ENCODE measurements at regions not wholly inside any gene's neighbourhood (a gene's known extent, or its start where the extent isn't known, plus 50 kb on each side); places are given as distances from the start of the nearest gene placed in this dataset.
"Not testable (repeated sequence)": the region's sequence is repeated elsewhere in the genome, so short reads cannot be mapped to it uniquely, and the experiment has no call there.

DNA sequence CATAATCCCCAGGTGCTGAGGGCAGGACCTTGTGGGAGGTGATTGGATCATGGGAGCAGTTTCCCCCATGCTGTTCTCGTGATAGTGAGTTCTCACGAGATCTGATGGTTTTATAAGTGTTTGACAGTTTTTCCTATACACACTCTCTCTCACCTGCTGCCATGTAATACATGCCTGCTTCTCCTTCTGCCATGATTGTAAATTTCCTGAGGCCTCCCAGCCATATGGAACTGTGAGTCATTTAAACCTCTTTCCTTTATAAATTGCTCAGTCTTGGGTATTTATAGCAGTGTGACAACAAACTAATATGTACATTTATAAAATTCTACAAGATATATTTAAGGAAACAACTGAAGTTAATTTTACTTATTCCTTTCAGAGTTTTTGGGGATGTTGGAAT, 170.8 kb upstream of the BET1 start:
- DNase-seq (ENCODE audit: low read depth), result no peak

DNA sequence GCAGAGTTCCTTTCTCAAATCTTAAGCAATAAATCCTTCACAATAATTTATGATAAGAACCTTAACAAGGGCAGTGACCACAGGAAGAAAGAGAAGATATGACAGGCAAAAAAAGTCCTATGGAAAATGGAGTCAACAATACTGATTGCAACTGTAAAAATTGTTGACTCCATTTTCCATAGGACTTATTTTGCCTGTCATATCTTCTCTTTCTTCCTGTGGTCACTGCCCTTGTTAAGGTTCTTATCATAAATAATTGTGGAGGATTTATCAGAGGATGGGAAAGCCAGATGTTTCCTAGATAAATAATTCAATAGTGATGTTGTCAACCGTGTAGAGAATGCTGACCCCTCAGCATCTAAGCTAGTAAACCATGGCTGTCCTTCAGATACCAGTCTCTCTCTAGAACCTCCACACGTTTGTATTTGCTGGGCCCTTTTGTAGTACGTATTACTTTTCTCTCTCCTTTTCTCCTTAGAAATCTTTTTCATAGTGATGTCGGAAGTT, 172.6 kb upstream of the BET1 start:
- DNase-seq (ENCODE audit: low read depth), result no peak

DNA sequence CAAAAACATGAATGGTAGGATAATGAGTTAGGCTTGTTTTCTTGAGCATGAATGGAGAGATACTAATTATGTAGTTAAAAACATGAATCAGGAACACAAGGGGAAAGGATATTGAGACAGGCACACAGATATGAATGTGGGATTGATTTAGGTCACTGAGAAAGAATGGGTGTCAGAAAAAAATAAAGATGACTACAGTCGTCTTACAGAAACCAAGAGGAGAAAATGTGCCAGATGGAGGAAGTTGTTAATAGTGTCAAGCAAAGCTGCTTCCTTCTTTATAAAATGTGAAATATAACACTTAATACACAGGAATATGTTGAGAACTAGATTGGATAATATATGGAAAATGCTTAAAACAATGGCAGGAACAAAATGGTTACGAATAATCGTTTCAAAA, 173.3 kb upstream of the BET1 start:
- DNase-seq (ENCODE audit: low read depth), result no peak

DNA sequence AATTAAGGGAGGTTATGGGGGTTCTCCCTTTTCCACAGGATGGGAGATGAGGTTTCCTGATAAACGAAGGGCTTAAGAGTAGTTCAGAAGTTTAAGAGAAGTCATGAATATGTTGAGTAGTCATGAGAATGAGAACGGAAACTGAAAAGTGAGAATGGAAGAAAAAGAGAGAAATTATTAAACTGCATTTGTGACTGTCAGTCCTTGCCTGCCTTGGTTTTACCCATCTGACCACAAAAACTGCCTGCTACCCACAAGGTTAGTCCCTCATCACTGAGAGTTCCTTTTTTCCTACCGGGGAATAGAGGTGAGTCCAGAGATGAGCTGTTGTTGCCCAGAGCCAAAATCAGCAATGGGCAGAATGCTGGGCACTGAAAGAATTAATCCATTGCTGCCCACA, 174.1 kb upstream of the BET1 start:
- no peak for DNase-seq (ENCODE audit: low read depth)

DNA sequence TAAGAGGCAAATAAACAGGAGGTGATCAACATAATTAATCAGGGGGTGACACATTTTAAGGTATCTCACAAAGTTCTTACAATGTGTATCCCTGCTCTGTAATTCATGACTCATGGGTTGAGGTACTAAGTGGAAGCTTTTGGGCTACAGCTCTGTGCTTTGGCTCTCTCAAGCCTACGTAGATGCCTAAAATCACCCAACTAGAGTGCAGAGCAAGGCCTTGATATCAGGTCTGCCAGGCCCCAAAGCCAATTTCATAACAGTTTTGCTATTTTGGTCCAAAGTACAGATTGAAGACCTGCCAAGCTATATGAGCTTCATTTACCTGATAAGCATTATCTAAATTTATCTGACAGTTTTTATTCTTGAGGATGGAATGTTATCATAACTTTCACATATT, 175.3 kb upstream of the BET1 start:
- no peak for DNase-seq (ENCODE audit: low read depth)

DNA sequence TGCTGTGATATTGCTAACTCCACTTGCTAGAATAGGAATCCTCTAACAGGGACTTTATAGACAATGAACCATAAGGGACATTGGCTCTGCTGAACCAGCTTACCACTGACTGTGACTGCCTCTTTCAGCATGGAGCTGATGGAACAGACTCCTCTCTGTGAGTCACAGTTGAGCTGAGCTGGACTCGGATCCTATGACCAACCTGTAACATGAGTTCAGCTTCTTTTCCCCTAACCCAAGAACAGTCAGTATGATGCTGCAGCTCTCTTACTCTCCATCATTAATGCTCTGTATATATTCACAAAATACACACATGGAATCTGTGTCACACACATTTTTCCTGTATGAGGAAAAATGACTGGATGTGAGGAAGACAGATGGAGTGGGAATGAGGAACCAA, 177.9 kb upstream of the BET1 start:
- no peak for DNase-seq (ENCODE audit: low read depth)

DNA sequence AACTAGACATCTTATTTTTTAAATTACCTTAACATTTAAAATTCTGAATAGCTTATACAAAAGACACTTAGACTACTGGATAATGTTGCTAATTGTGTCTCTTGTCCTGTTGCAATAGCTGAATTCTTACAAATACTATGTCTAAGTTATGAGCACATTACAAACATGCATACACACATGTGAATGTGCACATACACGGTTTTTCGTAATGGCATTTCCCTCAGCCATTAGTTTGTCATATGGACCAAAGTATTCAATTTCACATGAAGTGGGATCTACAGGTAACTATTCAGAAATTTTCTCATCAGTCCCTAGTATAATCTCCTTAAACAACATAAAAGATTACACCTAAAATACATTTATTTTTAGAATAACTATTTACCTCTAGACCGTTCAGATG, 178.6 kb upstream of the BET1 start:
- no peak for DNase-seq (ENCODE audit: low read depth)

DNA sequence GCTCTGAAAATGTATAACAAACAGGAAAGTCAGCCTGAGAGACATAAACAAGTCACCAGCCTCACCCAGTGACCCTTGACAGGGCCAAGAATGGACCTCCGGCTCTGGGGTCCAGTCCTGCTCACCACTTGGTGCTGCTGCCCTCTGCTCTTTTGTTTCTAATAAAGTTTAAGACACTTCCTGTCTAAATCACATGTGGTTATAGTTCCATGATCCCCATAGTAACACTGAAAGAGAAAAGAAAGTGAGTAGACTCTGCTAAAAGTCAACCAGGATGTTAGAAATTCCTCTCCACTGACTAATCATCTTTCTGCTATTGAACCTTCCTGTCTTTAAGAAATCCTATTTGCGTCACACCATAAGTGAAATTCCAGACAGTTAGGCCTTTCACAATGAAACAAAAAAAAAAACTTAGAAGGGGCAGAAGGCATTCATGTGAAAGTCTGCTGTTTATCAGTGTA, 179.2 kb upstream of the BET1 start:
- no peak for DNase-seq (ENCODE audit: low read depth)

DNA sequence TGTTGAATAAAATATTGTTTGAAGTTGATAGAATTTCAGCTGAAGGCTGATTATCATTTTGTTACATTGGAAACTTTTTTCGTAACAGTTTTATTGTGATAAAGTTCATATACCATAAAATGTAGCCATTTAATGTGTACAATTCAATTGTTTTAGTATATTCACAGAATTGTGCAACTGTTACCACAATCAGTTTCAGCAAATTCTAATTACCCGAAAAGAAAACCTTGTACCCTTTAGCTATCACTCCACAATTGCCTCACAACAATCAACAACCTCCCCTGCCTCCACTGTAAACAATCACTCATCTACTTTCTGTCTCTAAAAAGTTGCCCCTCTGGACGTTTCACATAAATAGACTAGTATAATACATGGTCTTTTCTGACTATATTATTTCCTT, 179.7 kb upstream of the BET1 start:
- DNase-seq (ENCODE audit: low read depth), result no peak

DNA sequence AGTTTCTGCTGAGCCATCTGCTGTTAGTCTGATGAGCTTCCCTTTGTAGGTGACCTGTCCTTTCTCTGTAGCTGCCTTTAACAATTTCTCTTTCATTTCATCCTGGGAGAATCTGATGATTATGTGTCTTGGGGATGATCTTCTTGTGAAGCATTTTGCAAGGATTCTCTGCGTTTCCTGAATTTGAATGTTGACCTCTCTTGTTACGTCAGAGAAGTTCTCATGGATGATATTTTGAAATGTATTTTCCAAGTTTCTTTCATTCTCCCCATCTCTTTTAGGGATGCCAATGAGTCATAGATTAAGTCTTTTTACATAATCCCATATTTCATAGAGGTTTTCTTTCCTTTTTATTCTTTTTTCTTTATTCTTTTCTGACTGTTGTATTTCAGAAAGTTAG, 184.2 kb upstream of the BET1 start:
- DNase-seq (ENCODE audit: low read depth), result no peak

DNA sequence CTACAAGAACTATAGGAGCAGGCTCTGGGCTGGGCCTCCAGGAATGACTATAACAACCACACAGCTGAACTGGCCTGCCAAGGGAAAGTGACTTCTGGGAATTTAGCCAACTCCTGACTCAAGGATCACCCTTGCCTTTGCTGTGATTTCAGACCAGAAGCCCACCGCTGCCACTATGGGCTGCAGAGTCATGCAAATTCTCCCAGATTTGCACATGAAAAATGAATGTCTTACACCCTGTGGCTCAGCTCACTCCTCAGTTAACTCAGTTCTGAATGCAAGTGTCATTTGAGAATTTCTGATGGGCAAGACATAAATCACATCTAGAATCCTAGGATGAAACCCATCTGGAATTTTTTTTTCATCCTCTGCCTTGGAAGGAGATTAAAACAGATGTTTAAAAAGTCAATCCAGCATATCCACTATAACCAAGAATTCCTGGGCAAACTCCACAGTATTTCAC, 186.5 kb upstream of the BET1 start:
- no peak for DNase-seq (ENCODE audit: low read depth)

DNA sequence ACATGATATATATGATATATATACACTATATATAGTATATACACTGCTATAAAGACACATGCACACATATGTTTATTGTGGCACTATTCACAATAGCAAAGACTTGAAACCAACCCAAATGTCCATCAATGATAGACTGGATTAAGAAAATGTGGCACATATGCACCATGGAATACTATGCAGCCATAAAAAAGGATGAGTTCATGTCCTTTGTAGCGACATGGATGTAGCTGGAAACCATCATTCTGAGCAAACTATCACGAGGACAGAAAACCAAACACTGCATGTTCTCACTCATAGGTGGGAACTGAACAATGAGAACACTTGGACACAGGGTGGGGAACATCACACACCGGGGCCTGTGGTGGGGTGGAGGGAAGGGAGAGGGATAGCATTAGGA, 190.3 kb upstream of the BET1 start:
- not testable (repeated sequence) for DNase-seq (ENCODE audit: low read depth)

DNA sequence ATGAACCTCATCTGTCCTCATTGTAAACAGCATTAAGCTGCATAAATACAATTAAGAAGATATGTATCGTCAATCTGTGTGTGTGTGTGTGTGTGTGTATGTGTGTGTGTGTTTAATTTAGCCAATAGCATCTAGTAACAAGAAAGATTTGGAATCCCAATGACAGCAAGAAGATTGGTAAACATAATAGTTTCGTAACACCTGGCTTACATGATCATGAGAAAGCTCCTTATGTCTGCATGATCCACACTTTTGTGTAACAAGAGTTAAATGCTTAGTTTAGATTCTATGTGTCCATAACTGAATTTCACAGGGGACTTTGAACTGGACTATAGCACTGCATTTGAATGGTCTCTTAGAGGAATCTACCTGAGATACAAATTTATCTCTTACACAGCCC, 191.0 kb upstream of the BET1 start:
- DNase-seq (ENCODE audit: low read depth), result no peak

DNA sequence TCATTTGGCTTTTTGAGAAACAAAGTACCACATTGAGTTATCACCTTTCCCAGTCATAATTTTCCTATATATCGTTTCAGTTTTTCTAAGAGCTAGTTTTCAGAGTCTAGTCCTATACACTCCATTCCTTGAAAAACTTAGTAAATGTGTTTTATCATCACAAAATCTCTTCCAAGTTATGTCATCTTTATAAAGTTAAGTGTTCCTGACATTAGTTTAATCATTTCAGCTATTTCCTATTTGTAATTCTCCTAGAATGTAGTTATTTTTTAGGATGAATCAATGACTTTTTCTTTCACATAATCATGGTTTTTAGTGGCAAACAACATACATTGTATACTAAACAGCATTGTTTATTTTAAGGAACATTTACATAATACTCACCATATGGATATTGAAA, 191.7 kb upstream of the BET1 start:
- DNase-seq (ENCODE audit: low read depth), result no peak

DNA sequence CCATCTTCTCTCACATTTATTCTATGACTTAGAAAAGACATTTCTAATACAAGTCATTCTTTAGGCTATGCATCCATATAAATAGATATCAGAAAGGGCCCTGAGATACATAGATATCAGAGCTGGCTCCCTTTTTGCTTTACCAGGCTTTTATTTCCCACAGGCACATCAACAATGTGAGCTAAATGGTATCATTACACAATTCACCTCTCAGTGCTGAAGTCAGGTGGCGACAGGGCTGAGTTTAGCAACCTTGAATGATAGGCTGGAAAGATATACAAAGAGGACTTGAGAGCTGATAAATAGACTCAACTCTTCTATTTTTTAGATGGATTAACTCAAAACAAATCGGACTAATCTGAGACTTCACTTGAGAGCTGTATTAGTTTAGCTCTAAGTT, 189.2 kb upstream of the COL1A2 start:
- no peak for DNase-seq (ENCODE audit: low read depth)

DNA sequence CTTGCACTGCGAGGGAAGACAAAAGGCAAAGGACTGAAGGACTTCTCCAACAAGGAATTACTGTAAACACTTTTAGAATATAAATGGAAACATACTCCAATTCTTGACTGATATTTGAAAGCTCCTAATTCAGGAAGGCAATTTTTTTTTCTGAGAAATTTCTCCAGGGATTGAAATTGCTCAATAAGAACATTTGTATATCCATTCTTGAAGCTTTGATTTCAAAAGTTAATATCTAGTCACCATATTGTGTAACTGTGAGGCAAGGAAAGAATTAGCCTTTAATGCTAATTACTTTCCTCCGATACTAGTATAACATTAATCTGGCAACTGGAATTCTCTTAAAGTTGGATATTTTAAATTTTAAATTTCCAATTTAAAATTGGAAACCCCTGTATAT, 188.4 kb upstream of the COL1A2 start:
- DNase-seq (ENCODE audit: low read depth), result no peak

DNA sequence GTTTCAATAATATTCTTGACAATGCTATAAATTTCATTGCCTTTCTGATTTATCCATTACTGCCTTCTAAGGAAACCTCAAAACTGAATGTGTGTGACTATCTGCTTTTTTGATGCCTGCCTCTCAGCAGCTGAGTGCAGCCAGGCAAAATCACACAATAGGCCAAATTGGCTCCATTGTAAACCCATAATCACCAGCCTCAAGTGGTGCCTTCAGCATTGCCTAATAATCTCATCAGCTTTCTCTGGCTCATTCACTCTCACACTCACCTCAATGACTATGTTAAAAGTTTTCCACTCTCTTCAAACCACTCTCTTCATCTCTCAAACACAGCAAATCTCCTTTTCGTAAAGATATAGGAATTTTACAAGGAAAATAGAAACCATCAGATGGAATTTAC, 182.5 kb upstream of the COL1A2 start:
- DNase-seq (ENCODE audit: low read depth), result no peak

DNA sequence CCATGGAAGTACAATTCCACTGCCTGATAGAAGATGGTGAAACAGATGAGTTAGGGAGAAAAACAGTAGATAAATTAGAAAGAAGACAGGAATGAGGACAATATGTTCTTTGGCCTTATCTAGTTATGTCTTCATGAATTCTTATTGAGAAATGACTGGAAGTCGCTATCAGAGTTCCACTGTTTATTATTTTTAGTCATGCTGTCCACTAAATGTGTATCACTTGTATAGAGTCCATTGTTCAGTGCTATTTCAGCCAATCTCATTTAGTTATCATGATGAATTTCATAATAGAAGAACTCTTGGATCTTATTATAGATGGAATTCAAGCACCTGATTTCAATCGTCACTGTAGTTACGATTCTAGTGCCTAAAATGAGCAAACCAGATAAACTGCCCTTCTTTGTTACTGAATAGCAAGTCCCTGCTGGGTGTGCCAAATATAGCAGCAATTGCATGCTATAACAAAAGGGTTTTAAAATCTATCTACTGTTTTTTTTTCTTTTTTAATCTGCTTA, 177.7 kb upstream of the COL1A2 start:
- no peak for DNase-seq (ENCODE audit: low read depth)

DNA sequence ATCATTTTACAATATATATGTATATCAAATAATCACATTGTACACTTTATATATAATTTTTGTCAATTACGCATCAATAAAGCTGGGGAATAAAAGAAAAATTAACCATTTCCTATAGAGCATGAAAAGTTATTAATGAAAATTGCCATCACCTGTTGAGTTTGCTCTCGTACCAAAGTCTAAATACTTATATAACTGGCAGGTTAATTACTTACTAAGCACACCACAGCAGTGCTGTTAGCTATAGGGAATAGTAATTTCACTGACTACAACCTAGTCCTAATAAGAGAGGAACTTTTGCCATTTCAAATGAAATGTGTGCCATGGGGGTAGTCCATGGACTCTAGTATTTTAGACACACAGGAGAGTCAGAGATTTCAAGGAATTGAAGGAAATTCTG, 176.9 kb upstream of the COL1A2 start:
- DNase-seq (ENCODE audit: low read depth), result no peak

DNA sequence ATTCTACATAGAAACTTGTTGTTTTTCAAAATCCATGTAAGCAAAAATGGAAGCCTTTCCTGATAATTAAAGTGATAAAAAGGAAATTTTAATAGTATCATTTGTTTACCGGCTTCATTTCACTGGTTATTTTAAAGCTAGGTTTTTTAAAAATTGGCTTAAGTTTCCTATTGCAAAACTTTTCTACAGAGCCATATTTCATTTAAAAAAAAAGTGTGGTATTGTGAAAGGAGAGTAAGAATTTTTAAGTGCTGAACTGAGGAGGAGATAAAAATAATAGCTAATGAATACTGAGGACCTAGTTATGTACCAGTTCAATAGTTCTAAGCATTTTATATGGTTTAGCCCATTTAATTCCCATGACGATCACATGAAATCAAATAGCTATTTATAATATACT, 172.2 kb upstream of the COL1A2 start:
- DNase-seq (ENCODE audit: low read depth), result no peak

DNA sequence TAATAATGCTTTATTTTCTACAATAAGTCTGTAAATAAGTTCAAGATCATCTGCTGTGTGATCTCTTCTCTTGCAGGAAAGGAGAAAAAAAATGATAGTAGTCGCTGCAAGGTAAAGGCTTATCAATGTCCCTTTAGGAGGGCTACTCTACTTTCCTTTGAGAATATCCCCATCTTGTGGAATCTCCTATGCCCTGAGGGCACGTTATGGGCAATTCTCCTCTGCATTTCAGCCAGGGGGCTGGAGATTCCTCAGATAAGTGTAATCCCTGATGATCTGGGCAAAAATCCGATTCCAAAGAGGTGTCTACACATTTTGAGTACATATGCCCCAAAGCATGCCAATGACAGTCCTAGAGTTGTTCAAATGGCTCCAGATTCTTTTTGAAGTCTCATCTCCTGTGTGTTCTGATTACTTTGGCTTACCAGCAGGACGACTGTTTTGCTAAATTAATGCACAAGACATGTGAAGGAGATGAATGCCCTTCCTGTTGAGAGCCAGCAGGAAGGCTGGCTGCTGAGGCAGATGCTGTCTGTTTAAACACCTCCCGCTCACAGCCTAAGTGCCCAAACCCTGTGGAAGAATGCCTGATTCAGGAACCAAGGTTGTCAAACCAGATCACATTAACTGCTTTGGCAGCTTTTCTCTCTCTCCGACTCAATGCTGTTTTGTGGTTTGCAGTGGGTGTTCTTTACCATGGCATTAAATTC, 171.2 kb upstream of the COL1A2 start:
- DNase-seq (ENCODE audit: low read depth), result no peak

DNA sequence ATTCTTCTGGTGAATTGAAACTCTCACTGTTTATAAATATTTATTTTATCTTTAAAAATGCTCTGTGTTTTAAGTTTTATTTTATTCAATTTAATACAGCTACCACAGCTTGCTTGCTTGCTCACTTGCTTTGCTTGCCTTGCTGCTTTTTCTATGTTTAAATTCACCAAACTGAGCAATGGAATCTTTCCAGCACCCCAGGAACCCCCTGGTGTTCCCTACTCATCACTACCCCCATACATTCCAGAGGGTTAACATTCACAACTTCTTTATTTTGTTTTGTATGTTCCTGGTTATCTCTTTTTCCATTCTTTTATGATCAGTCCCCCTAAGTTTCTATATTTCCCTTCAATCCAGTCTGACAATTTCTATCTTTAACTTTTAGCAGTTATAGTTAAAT, 166.5 kb upstream of the COL1A2 start:
- DNase-seq (ENCODE audit: low read depth), result no peak

DNA sequence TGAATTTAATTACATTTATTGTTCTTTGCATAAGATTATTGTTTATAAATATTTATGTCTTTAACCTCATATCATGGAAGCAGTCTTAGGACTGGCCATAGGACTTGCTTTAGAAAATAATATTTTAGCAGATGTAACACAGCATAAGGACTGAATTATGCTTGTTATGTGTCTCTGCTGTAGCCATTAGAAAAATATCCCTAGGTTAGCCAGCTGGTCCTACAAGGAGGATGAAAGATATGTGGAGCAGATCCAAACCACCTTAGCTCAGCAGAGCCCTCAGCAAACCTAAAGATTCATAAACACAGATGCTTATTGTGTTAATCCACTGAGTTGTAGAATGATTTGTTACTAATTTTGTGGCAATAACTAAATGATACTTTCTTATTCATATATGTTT, 166.0 kb upstream of the COL1A2 start:
- DNase-seq (ENCODE audit: low read depth), result no peak

DNA sequence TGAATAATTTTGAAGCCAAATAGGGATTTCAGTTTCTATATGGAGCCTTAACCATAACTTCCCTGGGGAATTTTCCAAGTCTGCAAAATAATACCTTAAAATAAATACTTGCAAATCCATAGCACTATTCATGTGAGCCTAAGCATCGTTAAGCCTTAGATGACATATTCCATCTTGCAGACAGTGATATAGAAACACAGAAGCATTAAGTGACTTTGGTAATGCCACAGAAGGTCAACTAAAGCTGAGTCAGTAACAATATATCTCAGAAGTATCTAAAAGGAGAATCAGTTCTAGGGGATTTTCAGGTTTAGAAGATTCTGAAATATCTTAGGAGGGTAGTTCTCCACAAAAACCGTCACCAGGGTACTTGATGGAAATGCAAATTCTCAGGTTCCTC, 163.4 kb upstream of the COL1A2 start:
- no peak for DNase-seq (ENCODE audit: low read depth)

All from stimulated activated CD8-positive, alpha-beta memory T cell treated with anti-CD3 and anti-CD28 coated beads, Interleukin-12 subunit alpha, Interleukin-12 subunit beta, amount 100 ng/mL, for 1 hour (primary cell).